ENCODE measurements at regions not wholly inside any gene's neighbourhood (a gene's known extent, or its start where the extent isn't known, plus 50 kb on each side); places are given as distances from the start of the nearest gene placed in this dataset.
"Not testable (repeated sequence)": the region's sequence is repeated elsewhere in the genome, so short reads cannot be mapped to it uniquely, and the experiment has no call there.

- no peak for DNase-seq (ENCODE audit: low read depth in 2 of 3, low spot score in 2 of 3)
Observed at GRCh38 chr4:84291969-84292368, 207.1 kb downstream of the NKX6-1 start.

DNA sequence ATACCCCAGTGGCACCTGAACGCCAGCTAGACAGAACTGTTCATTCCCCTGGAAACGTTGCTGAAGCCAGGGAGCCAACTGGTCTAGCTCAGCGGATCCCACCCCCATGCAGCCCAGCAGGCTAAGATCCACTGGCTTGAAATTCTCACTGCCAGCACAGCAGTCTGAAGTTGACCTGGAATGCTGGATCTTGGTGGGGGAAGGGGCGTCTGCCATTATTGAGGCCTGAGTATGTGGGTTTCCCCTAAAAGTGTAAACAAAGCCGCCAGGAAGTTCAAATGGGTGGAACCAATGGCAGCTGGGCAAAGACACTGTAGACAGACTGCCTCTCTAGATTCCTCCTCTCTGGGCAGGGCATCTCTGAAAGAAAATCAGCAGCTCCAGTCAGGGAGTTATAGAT is 213.0 kb downstream of the NKX6-1 start:
- no peak for DNase-seq (ENCODE audit: low read depth in 2 of 3, low spot score in 2 of 3)

DNA sequence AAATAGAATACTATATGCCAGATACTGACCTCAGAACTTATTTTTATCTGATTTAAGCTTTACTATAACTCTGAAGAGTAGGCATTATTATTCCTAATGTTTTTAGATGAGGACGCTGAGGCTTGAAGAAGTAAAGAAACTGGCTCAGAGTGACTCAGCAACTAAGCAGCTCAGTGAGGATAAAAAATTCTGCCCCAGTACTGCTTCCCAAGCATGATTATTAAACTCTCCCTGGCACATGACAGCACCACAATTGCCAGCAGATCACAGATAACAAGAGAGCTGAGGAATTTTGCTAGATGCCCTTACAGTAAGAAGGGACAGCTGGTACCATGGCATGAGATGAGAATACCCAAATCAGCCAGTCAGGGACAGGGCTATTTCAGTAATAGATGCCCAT is 219.4 kb downstream of the NKX6-1 start:
- DNase-seq (ENCODE audit: low read depth in 2 of 3, low spot score in 2 of 3), result no peak

DNA sequence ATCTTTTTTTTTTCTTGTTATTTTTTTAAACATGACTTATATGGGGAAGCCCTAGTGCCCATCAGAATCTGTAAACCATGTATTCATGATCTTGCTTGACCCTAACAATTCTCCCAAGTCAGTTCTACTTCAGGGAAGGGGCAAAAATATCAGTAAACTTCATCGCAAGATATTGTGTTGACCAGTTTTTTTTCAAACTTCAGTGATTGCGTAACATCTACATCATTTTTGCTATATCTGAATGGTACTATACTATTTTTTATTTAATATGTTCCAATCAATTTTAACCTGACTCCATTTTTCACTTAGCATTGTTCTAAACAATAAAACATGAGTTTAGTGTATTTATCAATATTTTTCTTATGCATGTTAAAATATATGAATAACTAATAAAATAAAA is 221.2 kb downstream of the NKX6-1 start:
- no peak for DNase-seq (ENCODE audit: low read depth in 2 of 3, low spot score in 2 of 3)

- DNase-seq (ENCODE audit: low read depth in 2 of 3, low spot score in 2 of 3), result no peak
Observed at GRCh38 chr4:84276752-84277151, 222.3 kb downstream of the NKX6-1 start.

- no peak for DNase-seq (ENCODE audit: low read depth in 2 of 3, low spot score in 2 of 3)
Observed at GRCh38 chr4:84269536-84270044, 229.5 kb downstream of the NKX6-1 start.

- no peak for DNase-seq (ENCODE audit: low read depth in 2 of 3, low spot score in 2 of 3)
Observed at GRCh38 chr4:84264652-84265051, 234.4 kb downstream of the NKX6-1 start.

- DNase-seq (ENCODE audit: low read depth in 2 of 3, low spot score in 2 of 3), result no peak
Observed at GRCh38 chr4:84263415-84263814, 235.7 kb downstream of the NKX6-1 start.

- DNase-seq (ENCODE audit: low read depth in 2 of 3, low spot score in 2 of 3), result no peak
Observed at GRCh38 chr4:84260495-84260894, 238.6 kb downstream of the NKX6-1 start.

GRCh38 chr4:84258905-84259830 is 239.9 kb downstream of the NKX6-1 start:
- DNase-seq (ENCODE audit: low read depth in 2 of 3, low spot score in 2 of 3), result no peak

DNA sequence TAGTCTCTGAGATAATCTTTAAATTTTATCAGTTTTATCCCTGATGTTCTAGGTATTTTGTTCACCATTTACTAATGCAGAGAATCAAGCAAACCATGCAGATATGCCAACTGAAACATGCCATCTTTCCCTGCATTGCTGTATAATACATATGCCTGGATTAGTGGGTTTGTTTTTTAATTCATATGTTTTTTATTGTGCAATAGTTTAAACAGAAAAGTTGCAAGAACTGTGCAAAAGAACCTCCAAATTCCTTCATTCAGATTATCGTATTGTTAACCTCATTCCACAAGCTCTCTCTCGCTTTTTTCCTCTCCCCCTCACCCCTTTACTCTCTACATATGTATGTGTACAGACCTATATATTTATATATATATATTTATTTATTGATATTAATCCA is 244.6 kb downstream of the NKX6-1 start:
- DNase-seq (ENCODE audit: low read depth in 2 of 3, low spot score in 2 of 3), result no peak

DNA sequence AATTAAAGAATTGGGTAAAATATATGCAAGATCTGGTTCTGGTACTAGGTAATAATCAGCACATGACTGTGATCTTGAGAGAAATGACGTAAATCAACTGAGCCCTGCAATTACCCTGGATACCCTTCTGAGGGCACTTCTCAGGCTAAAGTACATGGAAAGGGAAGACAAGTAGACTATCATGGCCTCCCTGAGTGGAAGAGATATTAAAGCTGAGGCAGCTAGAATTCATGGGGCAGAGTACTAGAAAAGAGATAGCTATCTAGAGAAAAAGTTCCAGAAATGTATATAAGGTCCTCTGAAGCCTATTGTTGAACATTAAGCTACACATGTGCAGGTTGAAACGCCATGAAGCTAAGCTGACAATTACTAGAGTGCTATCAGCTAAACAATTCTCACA is 249.6 kb downstream of the NKX6-1 start:
- DNase-seq (ENCODE audit: low read depth in 2 of 3, low spot score in 2 of 3), result no peak

GRCh38 chr4:84245042-84245441 is 254.1 kb downstream of the NKX6-1 start:
- DNase-seq (ENCODE audit: low read depth in 2 of 3, low spot score in 2 of 3), result not testable (repeated sequence)

- DNase-seq (ENCODE audit: low read depth in 2 of 3, low spot score in 2 of 3), result not testable (repeated sequence)
Observed at GRCh38 chr4:84244346-84244801, 254.7 kb downstream of the NKX6-1 start.

DNA sequence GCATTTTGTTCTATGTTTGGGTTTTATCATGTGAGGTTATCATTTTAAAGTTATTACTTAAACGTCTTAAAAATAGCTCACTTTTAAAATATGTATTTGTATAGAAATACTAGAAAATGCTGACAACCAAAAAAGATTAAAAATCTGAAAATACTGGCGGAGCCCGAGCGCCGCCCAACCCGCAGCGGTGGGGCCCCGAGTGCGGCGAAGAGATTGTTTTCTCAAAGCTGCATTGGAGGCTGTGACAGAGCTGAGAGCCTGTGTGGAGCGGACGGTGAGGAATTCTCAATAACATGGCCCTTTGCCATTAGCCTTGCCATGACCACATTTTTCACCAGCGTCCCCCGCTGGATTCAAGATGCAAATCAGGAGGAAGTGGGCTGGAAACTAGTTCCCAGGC is 255.4 kb downstream of the NKX6-1 start:
- no peak for DNase-seq (ENCODE audit: low read depth in 2 of 3, low spot score in 2 of 3)

DNA sequence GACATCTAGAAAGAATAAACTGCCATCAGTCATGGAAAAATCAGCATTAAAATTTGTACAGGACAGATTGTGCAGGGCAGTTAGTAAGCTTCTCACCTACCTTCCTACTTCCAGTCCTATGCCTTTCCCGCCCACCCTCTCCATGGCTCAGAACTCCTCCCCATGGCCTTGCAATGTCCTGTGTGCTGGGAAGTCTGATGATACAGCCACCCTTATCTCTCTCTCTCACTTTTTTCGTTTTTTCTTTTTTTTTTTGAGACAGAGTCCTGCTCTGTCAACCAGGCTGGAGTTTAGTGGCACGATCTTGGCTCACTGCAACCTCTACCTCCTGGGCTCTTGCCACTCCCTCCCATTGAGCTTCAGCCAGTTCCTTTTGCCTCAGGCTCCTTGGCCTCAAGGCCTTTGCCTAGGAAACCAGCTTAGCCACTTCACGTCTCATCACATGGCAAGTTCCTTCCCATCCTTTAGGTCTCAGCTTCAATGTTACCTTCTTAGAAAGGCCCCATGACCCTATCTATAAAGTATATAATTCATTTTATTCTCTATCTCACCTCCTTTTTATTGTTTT is 259.7 kb downstream of the NKX6-1 start:
- no peak for DNase-seq (ENCODE audit: low read depth in 2 of 3, low spot score in 2 of 3)

DNA sequence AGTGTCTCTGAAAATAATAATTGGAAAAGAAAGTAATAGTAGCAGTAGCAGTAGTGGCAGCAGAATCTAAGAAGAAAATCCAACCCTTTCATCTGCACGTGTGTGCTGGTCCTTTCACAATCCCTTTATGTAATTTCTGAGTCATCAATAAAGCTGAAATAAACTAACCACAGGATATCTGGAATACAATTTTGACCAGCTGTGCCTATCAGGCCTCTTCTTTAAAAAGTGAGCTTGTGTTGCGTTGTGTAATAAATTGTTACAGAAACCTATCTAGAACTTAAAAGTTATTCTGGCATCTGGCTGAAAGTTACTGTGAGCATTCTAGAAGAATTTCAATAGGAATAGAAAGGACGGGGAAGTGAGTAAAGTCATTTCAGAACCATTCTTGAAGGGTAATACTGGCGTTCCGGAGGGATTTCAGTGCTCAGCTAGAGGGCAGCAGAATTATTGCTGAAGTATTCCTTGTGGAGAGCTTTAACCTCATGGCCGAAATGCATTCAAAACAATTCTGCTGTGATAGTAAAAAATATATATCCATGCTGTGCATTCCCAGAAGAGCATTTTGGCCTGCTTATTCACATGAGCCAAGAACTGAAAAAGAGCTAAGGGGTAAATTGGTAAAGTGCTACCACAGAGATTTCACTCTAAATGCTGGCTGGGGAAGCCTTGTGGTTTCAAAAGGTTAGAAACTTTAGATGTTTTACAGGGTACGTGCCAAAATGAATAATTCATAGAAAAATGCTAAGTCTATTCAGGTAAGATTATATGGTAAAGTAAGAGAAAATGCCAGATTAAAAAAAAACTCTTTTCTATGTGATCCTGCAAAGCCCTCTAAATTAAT is 260.6 kb downstream of the NKX6-1 start:
- DNase-seq (ENCODE audit: low read depth in 2 of 3, low spot score in 2 of 3), result no peak

GRCh38 chr4:84237008-84237407 is 262.1 kb downstream of the NKX6-1 start:
- no peak for DNase-seq (ENCODE audit: low read depth in 2 of 3, low spot score in 2 of 3)

- DNase-seq (ENCODE audit: low read depth in 2 of 3, low spot score in 2 of 3), result no peak
Observed at GRCh38 chr4:84235126-84235944, 263.8 kb downstream of the NKX6-1 start.

Data from hematopoietic multipotent progenitor cell (in vitro differentiated cells).